ENCODE measurements at regions not wholly inside any gene's neighbourhood (a gene's known extent, or its start where the extent isn't known, plus 50 kb on each side); places are given as distances from the start of the nearest gene placed in this dataset.

DNA sequence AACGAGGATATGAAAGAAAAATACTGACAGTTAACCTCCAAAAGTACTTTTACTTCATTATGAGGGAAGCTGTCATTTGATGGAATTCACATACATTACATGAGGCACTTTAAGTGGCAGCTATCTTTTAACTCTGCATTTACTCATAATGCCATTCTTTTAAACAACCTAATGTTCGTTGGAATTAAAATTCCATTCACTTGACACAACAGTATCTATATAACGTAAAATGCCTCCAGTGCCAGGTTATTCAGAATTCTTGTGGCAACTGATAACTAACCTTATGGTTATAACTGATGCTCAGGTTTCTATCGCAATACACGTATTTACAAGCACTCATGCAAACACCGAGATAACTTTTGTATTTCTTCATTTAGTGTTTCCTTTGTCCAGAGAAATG lies 376.9 kb upstream of the GRAMD2B start:
- TF ChIP-seq, protein P1, sequence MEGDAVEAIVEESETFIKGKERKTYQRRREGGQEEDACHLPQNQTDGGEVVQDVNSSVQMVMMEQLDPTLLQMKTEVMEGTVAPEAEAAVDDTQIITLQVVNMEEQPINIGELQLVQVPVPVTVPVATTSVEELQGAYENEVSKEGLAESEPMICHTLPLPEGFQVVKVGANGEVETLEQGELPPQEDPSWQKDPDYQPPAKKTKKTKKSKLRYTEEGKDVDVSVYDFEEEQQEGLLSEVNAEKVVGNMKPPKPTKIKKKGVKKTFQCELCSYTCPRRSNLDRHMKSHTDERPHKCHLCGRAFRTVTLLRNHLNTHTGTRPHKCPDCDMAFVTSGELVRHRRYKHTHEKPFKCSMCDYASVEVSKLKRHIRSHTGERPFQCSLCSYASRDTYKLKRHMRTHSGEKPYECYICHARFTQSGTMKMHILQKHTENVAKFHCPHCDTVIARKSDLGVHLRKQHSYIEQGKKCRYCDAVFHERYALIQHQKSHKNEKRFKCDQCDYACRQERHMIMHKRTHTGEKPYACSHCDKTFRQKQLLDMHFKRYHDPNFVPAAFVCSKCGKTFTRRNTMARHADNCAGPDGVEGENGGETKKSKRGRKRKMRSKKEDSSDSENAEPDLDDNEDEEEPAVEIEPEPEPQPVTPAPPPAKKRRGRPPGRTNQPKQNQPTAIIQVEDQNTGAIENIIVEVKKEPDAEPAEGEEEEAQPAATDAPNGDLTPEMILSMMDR (IDR thresholded peaks at IDR 0.05 in 4 of 5, conservative IDR thresholded peaks at IDR 0.05 in 1 of 5) = no peak
- no peak for TF ChIP-seq POLR2A (IDR thresholded peaks at IDR 0.05)

Data from gastrocnemius medialis (tissue), 4 donors.